DND-41 (cell line): ENCODE measurements at regions not wholly inside any gene's neighbourhood (a gene's known extent, or its start where the extent isn't known, plus 50 kb on each side); places are given as distances from the start of the nearest gene placed in this dataset.

Experiments used
- EZH2 ChIP-seq: IDR thresholded peaks from 3 replicates; pipeline ENCODE4 v1.6.1; 2012; ENCODE audit warnings: borderline replicate concordance, low read depth, mild to moderate bottlenecking, moderate library complexity, low read length, inconsistent platforms; ENCODE audit not compliant: severe bottlenecking
- TF ChIP-seq, protein P1 (sequence below): IDR thresholded peaks from 2 replicates; pipeline ENCODE4 v1.5.1; 2012; ENCODE audit warnings: borderline replicate concordance, low read length, moderate library complexity, mild to moderate bottlenecking; ENCODE audit not compliant: poor library complexity, severe bottlenecking; ENCODE audit errors: extremely low read depth

GRCh38 chr18:54069729-54070128 is 154.7 kb downstream of the MBD2 start:
- TF ChIP-seq, protein P1, sequence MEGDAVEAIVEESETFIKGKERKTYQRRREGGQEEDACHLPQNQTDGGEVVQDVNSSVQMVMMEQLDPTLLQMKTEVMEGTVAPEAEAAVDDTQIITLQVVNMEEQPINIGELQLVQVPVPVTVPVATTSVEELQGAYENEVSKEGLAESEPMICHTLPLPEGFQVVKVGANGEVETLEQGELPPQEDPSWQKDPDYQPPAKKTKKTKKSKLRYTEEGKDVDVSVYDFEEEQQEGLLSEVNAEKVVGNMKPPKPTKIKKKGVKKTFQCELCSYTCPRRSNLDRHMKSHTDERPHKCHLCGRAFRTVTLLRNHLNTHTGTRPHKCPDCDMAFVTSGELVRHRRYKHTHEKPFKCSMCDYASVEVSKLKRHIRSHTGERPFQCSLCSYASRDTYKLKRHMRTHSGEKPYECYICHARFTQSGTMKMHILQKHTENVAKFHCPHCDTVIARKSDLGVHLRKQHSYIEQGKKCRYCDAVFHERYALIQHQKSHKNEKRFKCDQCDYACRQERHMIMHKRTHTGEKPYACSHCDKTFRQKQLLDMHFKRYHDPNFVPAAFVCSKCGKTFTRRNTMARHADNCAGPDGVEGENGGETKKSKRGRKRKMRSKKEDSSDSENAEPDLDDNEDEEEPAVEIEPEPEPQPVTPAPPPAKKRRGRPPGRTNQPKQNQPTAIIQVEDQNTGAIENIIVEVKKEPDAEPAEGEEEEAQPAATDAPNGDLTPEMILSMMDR: no peak
- TF ChIP-seq EZH2: no peak
